Smooth muscle cell (in vitro differentiated cells): ENCODE measurements at regions not wholly inside any gene's neighbourhood (a gene's known extent, or its start where the extent isn't known, plus 50 kb on each side); places are given as distances from the start of the nearest gene placed in this dataset.

Source experiments
- DNase-seq: peaks from one replicate; lab custom pipeline; 2025; ENCODE audit not compliant: unreplicated experiment; lab: John Stamatoyannopoulos, UW
- H2AFZ ChIP-seq: fragments of 200-600 bp; sonication (generic); 2 replicates; pipeline ENCODE4 v1.6.0; 2016; ENCODE audit warnings: antibody characterized with exemption, low read depth, mild to moderate bottlenecking
- H3F3A ChIP-seq: fragments of 200-600 bp; sonication (generic); 2 replicates; pipeline ENCODE4 v1.6.0; 2017; ENCODE audit warnings: antibody characterized with exemption, low read depth
- H3K27ac ChIP-seq: fragments of 200-600 bp; sonication (generic); 2 replicates; pipeline ENCODE4 v1.5.1; 2016; ENCODE audit warnings: low read depth, mild to moderate bottlenecking
- H3K27me3 ChIP-seq: fragments of 200-600 bp; sonication (generic); 2 replicates; pipeline ENCODE4 v1.6.1; 2016; ENCODE audit warnings: low read depth, mild to moderate bottlenecking
- H3K36me3 ChIP-seq: fragments of 200-600 bp; sonication (generic); 2 replicates; pipeline ENCODE4 v1.5.1; 2016; ENCODE audit warnings: low read depth
- H3K4me1 ChIP-seq: fragments of 200-600 bp; sonication (generic); 2 replicates; pipeline ENCODE4 v1.5.1; 2016; ENCODE audit warnings: low read depth
- H3K4me2 ChIP-seq: fragments of 200-600 bp; sonication (generic); 2 replicates; pipeline ENCODE4 v1.6.0; 2016; ENCODE audit warnings: mild to moderate bottlenecking
- H3K4me3 ChIP-seq: fragments of 200-600 bp; sonication (generic); 2 replicates; pipeline ENCODE4 v1.5.1; 2016; ENCODE audit warnings: mild to moderate bottlenecking
- H3K79me2 ChIP-seq: fragments of 200-600 bp; sonication (generic); 2 replicates; pipeline ENCODE4 v1.6.0; 2016; ENCODE audit warnings: low read depth, mild to moderate bottlenecking
- H3K9ac ChIP-seq: fragments of 200-600 bp; sonication (generic); 2 replicates; pipeline ENCODE4 v1.6.0; 2016; ENCODE audit warnings: low read depth
- H3K9me3 ChIP-seq: fragments of 200-600 bp; sonication (generic); replicated peaks from 2 replicates; pipeline ENCODE4 v1.5.1; 2016; ENCODE audit warnings: low read depth
- H4K20me1 ChIP-seq: fragments of 200-600 bp; sonication (generic); 2 replicates; pipeline ENCODE4 v1.6.0; 2016; ENCODE audit warnings: low read depth
- WGBS: methylation state at CpG from one replicate; pipeline ENCODE4 v1.1.7; 2016; ENCODE audit warnings: low lambda C conversion rate; 5-methylcytosine and 5-hydroxymethylcytosine counted together
- TF ChIP-seq, protein P1 (sequence below): fragments of 200-600 bp; sonication (generic); IDR thresholded peaks from 2 replicates; pipeline ENCODE4 v1.5.1; 2017; ENCODE audit warnings: borderline replicate concordance, mild to moderate bottlenecking, antibody characterized with exemption; ENCODE audit not compliant: insufficient read depth, poor library complexity, severe bottlenecking

DNA sequence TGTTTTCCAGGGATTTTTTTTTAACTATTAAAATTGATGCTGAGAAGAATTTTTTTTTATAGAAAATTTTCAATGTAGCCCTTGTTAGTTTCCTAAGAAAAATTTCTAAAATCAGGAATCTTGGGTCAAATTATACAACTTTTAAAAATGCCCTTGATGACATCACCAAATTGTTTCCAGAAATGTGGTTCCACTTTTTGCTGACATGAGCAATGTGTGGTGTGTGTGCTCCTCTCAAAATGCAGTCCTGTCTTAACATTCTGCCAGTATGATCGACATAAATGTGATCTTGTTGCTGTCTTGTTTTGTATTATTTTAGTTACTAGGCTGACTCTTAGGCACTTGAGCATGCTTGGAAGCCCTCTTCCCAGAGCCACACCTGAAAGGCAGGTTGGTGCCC, 89.7 kb upstream of the ST6GAL2 start:
- Histone ChIP-seq H3K4me3 (no peak overlapping the region), H3K27me3 (no peaks in the 10 kb centered on the region), H3K27ac (peak overlapping the region; percentile 28), H3K9ac (no peak overlapping the region), H3K79me2 (no peaks in the 10 kb centered on the region), H3K36me3 (no peaks in the 10 kb centered on the region), H3K4me2 (no peak overlapping the region), H2AFZ (peak overlapping the region; percentile 22), H4K20me1 (no peaks in the 10 kb centered on the region), H3F3A (no peaks in the 10 kb centered on the region), H3K9me3 (no peaks in the 10 kb centered on the region), H3K4me1 (peaks cover 3% of the 10 kb centered on the region)
- 40% methylated on average over 1 of the region's 1 CpG for WGBS
- TF ChIP-seq, protein P1, sequence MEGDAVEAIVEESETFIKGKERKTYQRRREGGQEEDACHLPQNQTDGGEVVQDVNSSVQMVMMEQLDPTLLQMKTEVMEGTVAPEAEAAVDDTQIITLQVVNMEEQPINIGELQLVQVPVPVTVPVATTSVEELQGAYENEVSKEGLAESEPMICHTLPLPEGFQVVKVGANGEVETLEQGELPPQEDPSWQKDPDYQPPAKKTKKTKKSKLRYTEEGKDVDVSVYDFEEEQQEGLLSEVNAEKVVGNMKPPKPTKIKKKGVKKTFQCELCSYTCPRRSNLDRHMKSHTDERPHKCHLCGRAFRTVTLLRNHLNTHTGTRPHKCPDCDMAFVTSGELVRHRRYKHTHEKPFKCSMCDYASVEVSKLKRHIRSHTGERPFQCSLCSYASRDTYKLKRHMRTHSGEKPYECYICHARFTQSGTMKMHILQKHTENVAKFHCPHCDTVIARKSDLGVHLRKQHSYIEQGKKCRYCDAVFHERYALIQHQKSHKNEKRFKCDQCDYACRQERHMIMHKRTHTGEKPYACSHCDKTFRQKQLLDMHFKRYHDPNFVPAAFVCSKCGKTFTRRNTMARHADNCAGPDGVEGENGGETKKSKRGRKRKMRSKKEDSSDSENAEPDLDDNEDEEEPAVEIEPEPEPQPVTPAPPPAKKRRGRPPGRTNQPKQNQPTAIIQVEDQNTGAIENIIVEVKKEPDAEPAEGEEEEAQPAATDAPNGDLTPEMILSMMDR: no peak
- DNase-seq: no peak

DNA sequence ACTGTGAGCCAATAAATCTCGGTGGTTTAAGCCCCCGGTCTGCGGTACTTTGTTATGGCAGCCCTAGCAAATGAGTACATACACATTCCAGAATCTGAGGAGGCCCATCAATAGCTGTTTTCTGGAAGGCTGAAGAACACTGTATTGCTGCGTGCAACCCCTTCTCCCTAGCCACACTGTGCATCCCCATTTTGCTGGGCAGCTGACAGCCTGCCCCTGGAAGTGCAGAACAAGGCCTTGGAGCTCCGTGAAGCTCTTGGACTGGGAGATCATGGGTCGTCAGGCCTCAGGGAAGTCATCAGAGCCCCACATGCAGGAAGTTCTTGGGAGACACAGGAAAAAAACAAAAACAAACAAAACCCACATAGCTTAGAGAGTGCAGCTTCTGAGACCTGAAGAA, 90.6 kb upstream of the ST6GAL2 start:
- H3K9me3 ChIP-seq: no peaks in the 10 kb centered on the region
- no peaks in the 10 kb centered on the region for H3K36me3 ChIP-seq
- no peaks in the 10 kb centered on the region for H3K79me2 ChIP-seq
- DNase-seq: no peak
- H3K4me1 ChIP-seq: peaks cover 3% of the 10 kb centered on the region
- no peaks in the 10 kb centered on the region for H3F3A ChIP-seq
- H3K9ac ChIP-seq: no peak overlapping the region
- peak overlapping the region; percentile 66 for H3K27ac ChIP-seq
- TF ChIP-seq, protein P1: no peak
- H3K4me2 ChIP-seq: peak overlapping the region; percentile 28
- no peak overlapping the region for H3K4me3 ChIP-seq
- WGBS: 80% methylated on average over 6 of the region's 6 CpGs
- H3K27me3 ChIP-seq: no peaks in the 10 kb centered on the region
- no peaks in the 10 kb centered on the region for H4K20me1 ChIP-seq
- H2AFZ ChIP-seq: peak overlapping the region; percentile 0

DNA sequence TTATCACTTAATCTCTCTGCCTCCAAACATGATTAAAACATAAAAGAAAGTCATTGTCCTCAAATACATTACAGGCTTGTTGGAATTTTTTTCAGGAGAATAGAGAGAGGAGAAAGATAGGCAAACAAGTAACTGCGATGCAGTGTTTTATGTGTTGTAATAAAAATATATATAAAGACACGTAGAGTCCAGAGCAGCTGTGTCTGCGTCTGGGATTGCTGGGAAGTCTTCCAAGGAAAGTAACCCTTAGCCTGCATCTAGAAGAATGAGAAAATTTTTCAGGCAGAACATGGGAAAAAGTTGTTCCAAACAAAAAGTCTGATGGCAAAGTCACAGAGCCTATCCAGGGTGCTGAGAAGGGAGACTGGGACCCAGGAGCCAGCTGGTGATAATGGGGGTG, 91.8 kb upstream of the ST6GAL2 start:
- no peaks in the 10 kb centered on the region for H3K9me3 ChIP-seq
- H3K36me3 ChIP-seq: no peaks in the 10 kb centered on the region
- WGBS: 39% methylated on average over 3 of the region's 3 CpGs
- H3F3A ChIP-seq: no peaks in the 10 kb centered on the region
- peaks cover 3% of the 10 kb centered on the region for H3K4me1 ChIP-seq
- H3K27me3 ChIP-seq: no peaks in the 10 kb centered on the region
- H3K79me2 ChIP-seq: no peaks in the 10 kb centered on the region
- H2AFZ ChIP-seq: peak overlapping the region; percentile 44
- H3K4me2 ChIP-seq: peak overlapping the region; percentile 28
- TF ChIP-seq, protein P1: no peak
- no peak for DNase-seq
- no peaks in the 10 kb centered on the region for H4K20me1 ChIP-seq
- peak overlapping the region; percentile 66 for H3K27ac ChIP-seq
- H3K9ac ChIP-seq: no peak overlapping the region
- H3K4me3 ChIP-seq: no peak overlapping the region

DNA sequence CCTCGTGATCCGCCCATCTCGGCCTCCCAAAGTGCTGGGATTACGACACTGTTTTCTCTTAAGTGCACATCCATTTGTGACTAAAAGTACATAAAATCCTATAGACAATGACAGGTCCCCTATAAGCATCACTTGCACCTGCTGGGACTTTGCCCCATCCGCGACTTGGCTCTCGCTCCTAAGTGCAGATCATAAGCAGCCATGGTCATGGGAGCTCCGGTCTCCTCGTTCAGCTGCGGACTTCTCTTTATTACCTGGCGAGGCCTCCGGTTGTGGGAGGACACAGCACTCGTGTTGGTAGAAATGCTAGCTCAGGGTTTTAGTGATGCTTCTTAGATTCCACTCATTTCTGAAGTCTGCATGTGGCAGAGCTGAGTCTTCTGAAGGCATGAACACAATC, 92.7 kb upstream of the ST6GAL2 start:
- H3K27ac ChIP-seq: no peak overlapping the region
- DNase-seq: no peak
- H3K27me3 ChIP-seq: no peaks in the 10 kb centered on the region
- H3K4me3 ChIP-seq: no peak overlapping the region
- peaks cover 3% of the 10 kb centered on the region for H3F3A ChIP-seq
- no peak overlapping the region for H3K4me2 ChIP-seq
- H2AFZ ChIP-seq: no peak overlapping the region
- H3K79me2 ChIP-seq: no peaks in the 10 kb centered on the region
- H4K20me1 ChIP-seq: no peaks in the 10 kb centered on the region
- 98% methylated on average over 13 of the region's 13 CpGs for WGBS
- TF ChIP-seq, protein P1: no peak
- no peaks in the 10 kb centered on the region for H3K9me3 ChIP-seq
- no peaks in the 10 kb centered on the region for H3K36me3 ChIP-seq
- H3K9ac ChIP-seq: no peak overlapping the region
- H3K4me1 ChIP-seq: peaks cover 3% of the 10 kb centered on the region
